SK-N-SH (cell line): ENCODE measurements at regions not wholly inside any gene's neighbourhood (a gene's known extent, or its start where the extent isn't known, plus 50 kb on each side); places are given as distances from the start of the nearest gene placed in this dataset.

ENCODE experiments used
- CTCF ChIP-seq: fragments of 200-600 bp; sonication (generic); IDR thresholded peaks from 2 replicates; pipeline ENCODE4 v1.6.1; 2017; ENCODE audit warnings: antibody characterized with exemption, mild to moderate bottlenecking, moderate library complexity
- FOXM1 ChIP-seq: IDR thresholded peaks from 2 replicates; pipeline ENCODE4 v1.4.0; 2012; ENCODE audit warnings: low read depth, mild to moderate bottlenecking
- MAX ChIP-seq: IDR thresholded peaks from 2 replicates; pipeline ENCODE4 v1.4.0; 2012; ENCODE audit warnings: low read depth
- POLR2AphosphoS5 ChIP-seq: IDR thresholded peaks from 2 replicates; pipeline ENCODE4 v1.6.1; 2012; ENCODE audit warnings: low read depth, low read length
- RAD21 ChIP-seq: IDR thresholded peaks from 2 replicates; pipeline ENCODE4 v1.6.1; 2012; ENCODE audit warnings: mild to moderate bottlenecking, low read length
- RFX5 ChIP-seq: IDR thresholded peaks from 2 replicates; pipeline ENCODE4 v1.6.1; 2012; ENCODE audit warnings: mild to moderate bottlenecking, improper control_type of control experiment, low read length
- RXRA ChIP-seq: IDR thresholded peaks from 2 replicates; pipeline ENCODE4 v1.4.0; 2012; ENCODE audit warnings: low read depth, mild to moderate bottlenecking, borderline replicate concordance
- SIN3A ChIP-seq: IDR thresholded peaks from 2 replicates; pipeline ENCODE4 v1.6.1; 2012; ENCODE audit warnings: low read depth, mild to moderate bottlenecking, low read length, moderate library complexity, borderline replicate concordance
- SMC3 ChIP-seq: IDR thresholded peaks from 2 replicates; pipeline ENCODE4 v1.6.1; 2012; ENCODE audit warnings: low read depth, low read length, improper control_type of control experiment
- TCF12 ChIP-seq: IDR thresholded peaks from 2 replicates; pipeline ENCODE4 v1.4.0; 2012

- TF ChIP-seq CTCF: no peak
- TF ChIP-seq POLR2AphosphoS5: no peak
- TF ChIP-seq TCF12: no peak
- TF ChIP-seq RFX5: no peak
- no peak for TF ChIP-seq FOXM1
- no peak for TF ChIP-seq MAX
- TF ChIP-seq RAD21: no peak
- TF ChIP-seq SIN3A: no peak
- TF ChIP-seq RXRA: no peak
- TF ChIP-seq SMC3: no peak
Measured at GRCh38 chr10:61010863-61011262, 66.9 kb upstream of the RHOBTB1 start.
